Parathyroid adenoma (tissue), 2 donors: ENCODE measurements at regions not wholly inside any gene's neighbourhood (a gene's known extent, or its start where the extent isn't known, plus 50 kb on each side); places are given as distances from the start of the nearest gene placed in this dataset.

Experiments used
- H2AFZ ChIP-seq: fragments of 300-600 bp; sonication (generic); one replicate; pipeline ENCODE4 v1.7.0; 2017; ENCODE audit warnings: antibody characterized with exemption, mild to moderate bottlenecking
- H3K27ac ChIP-seq: fragments of 300-600 bp; sonication (generic); one replicate; pipeline ENCODE4 v1.7.0; 2017
- H3K27me3 ChIP-seq: fragments of 300-600 bp; sonication (generic); one replicate; pipeline ENCODE4 v1.7.0; 2017; ENCODE audit warnings: low read length; ENCODE audit not compliant: control insufficient read depth, insufficient read depth
- H3K36me3 ChIP-seq: fragments of 300-600 bp; sonication (generic); one replicate; pipeline ENCODE4 v1.7.0; 2017; ENCODE audit warnings: low read length; ENCODE audit not compliant: control insufficient read depth, insufficient read depth
- H3K4me1 ChIP-seq: fragments of 300-600 bp; sonication (generic); one replicate; pipeline ENCODE4 v1.7.0; 2017; ENCODE audit warnings: control low read depth
- H3K4me2 ChIP-seq: fragments of 300-600 bp; sonication (generic); one replicate; pipeline ENCODE4 v1.7.0; 2017; ENCODE audit warnings: low read length
- H3K4me3 ChIP-seq: fragments of 300-600 bp; sonication (generic); one replicate; pipeline ENCODE4 v1.7.0; 2017; ENCODE audit warnings: low read depth, low read length
- H3K79me2 ChIP-seq: fragments of 300-600 bp; sonication (generic); one replicate; pipeline ENCODE4 v1.7.0; 2017; ENCODE audit warnings: control low read depth
- H3K9ac ChIP-seq: fragments of 300-600 bp; sonication (generic); one replicate; pipeline ENCODE4 v1.7.0; 2017; ENCODE audit warnings: mild to moderate bottlenecking
- H3K9me3 ChIP-seq: fragments of 300-600 bp; sonication (generic); one replicate; pipeline ENCODE4 v1.7.0; 2017; ENCODE audit warnings: low read length; ENCODE audit not compliant: control insufficient read depth
- TF ChIP-seq, protein P1 (sequence below): fragments of 300-600 bp; sonication (generic); IDR thresholded peaks from one replicate; pipeline ENCODE4 v1.7.0; 2017; ENCODE audit warnings: antibody characterized with exemption, mild to moderate bottlenecking
- donor health status: primary hyperparathyroidism.

- no peak overlapping the region for H3K9ac ChIP-seq
- TF ChIP-seq, protein P1, sequence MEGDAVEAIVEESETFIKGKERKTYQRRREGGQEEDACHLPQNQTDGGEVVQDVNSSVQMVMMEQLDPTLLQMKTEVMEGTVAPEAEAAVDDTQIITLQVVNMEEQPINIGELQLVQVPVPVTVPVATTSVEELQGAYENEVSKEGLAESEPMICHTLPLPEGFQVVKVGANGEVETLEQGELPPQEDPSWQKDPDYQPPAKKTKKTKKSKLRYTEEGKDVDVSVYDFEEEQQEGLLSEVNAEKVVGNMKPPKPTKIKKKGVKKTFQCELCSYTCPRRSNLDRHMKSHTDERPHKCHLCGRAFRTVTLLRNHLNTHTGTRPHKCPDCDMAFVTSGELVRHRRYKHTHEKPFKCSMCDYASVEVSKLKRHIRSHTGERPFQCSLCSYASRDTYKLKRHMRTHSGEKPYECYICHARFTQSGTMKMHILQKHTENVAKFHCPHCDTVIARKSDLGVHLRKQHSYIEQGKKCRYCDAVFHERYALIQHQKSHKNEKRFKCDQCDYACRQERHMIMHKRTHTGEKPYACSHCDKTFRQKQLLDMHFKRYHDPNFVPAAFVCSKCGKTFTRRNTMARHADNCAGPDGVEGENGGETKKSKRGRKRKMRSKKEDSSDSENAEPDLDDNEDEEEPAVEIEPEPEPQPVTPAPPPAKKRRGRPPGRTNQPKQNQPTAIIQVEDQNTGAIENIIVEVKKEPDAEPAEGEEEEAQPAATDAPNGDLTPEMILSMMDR = no peak
- H3K4me1 ChIP-seq = no peaks in the 10 kb centered on the region
- no peaks in the 10 kb centered on the region for H3K36me3 ChIP-seq
- no peak overlapping the region for H2AFZ ChIP-seq
- H3K27me3 ChIP-seq = no peaks in the 10 kb centered on the region
- H3K4me3 ChIP-seq = no peak overlapping the region
- H3K4me2 ChIP-seq = no peak overlapping the region
- no peaks in the 10 kb centered on the region for H3K9me3 ChIP-seq
- no peaks in the 10 kb centered on the region for H3K79me2 ChIP-seq
- no peak overlapping the region for H3K27ac ChIP-seq
These were observed 91.3 kb upstream of the SLC35B3 start for GRCh38 chr6:8526624-8527023.

DNA sequence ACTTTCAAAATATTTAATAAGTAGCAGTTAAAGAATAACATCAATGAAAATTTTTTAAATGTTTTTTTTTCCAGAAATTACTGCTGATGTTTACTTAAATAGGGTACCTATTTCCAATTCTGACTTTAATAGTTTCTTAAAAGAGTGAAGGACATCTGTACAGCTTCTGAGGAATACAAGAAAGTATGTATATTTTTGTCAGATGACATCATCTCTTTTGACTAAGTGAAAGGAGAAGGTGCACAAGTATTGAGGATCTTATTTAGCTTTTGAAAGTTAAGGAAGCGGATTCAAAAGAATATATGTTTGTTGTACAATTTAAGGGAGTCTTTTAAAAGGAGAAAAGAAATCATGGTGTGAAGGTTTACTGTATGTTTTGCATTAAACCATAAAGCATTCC lies 90.0 kb upstream of the SLC35B3 start:
- TF ChIP-seq, protein P1 = no peak
- Histone ChIP-seq H3K9me3 (no peaks in the 10 kb centered on the region), H3K9ac (no peak overlapping the region), H2AFZ (no peak overlapping the region), H3K27ac (no peak overlapping the region), H3K27me3 (no peaks in the 10 kb centered on the region), H3K36me3 (no peaks in the 10 kb centered on the region), H3K4me1 (no peaks in the 10 kb centered on the region), H3K4me2 (no peak overlapping the region), H3K4me3 (no peak overlapping the region), H3K79me2 (no peaks in the 10 kb centered on the region)

GRCh38 chr6:8513174-8513573 lies 77.8 kb upstream of the SLC35B3 start:
- Histone ChIP-seq H3K4me3 (no peak overlapping the region), H3K9me3 (no peaks in the 10 kb centered on the region), H3K4me2 (no peak overlapping the region), H2AFZ (no peak overlapping the region), H3K79me2 (no peaks in the 10 kb centered on the region), H3K27ac (no peak overlapping the region), H3K36me3 (no peaks in the 10 kb centered on the region), H3K9ac (no peak overlapping the region), H3K27me3 (no peaks in the 10 kb centered on the region), H3K4me1 (no peaks in the 10 kb centered on the region)
- TF ChIP-seq, protein P1 = no peak

- Histone ChIP-seq H2AFZ (no peak overlapping the region), H3K4me2 (no peak overlapping the region), H3K27me3 (no peaks in the 10 kb centered on the region), H3K9me3 (no peaks in the 10 kb centered on the region), H3K27ac (no peak overlapping the region), H3K79me2 (no peaks in the 10 kb centered on the region), H3K36me3 (no peaks in the 10 kb centered on the region), H3K4me1 (no peaks in the 10 kb centered on the region), H3K9ac (no peak overlapping the region), H3K4me3 (no peak overlapping the region)
- TF ChIP-seq, protein P1 = no peak
These were observed 71.9 kb upstream of the SLC35B3 start for GRCh38 chr6:8507286-8507685.

GRCh38 chr6:8506126-8506525 lies 70.8 kb upstream of the SLC35B3 start:
- TF ChIP-seq, protein P1 = no peak
- Histone ChIP-seq H2AFZ (no peak overlapping the region), H3K36me3 (no peaks in the 10 kb centered on the region), H3K27me3 (no peaks in the 10 kb centered on the region), H3K9ac (no peak overlapping the region), H3K4me1 (no peaks in the 10 kb centered on the region), H3K79me2 (no peaks in the 10 kb centered on the region), H3K9me3 (no peaks in the 10 kb centered on the region), H3K27ac (no peak overlapping the region), H3K4me2 (no peak overlapping the region), H3K4me3 (no peak overlapping the region)
